ENCODE measurements at regions not wholly inside any gene's neighbourhood (a gene's known extent, or its start where the extent isn't known, plus 50 kb on each side); places are given as distances from the start of the nearest gene placed in this dataset.

GRCh38 chr2:71849111-71849510, 298.6 kb downstream of the CYP26B1 start:
- Histone ChIP-seq H3K36me3 (no peaks in the 10 kb centered on the region), H3K4me1 (peaks cover 0 to 37% (median 3%) of the 10 kb centered on the region in 4 donors), H3K27ac (no peak overlapping the region), H3K9me3 (no peaks in the 10 kb centered on the region), H3K4me3 (no peak overlapping the region), H3K27me3 (peaks cover 0 to 6% of the 10 kb centered on the region in 2 donors)
- no peak for DNase-seq (ENCODE audit: low spot score in 2 of 2)
- WGBS, 2 donors: 81 to 85% methylated on average over 6 of the region's 6 CpGs
- TF ChIP-seq POLR2A (IDR thresholded peaks at IDR 0.05) (no peak), CTCF (IDR thresholded peaks at IDR 0.05) (no peak), EP300 (IDR thresholded peaks at IDR 0.05) (no peak)

- H3K27ac ChIP-seq: no peak overlapping the region
- no peaks in the 10 kb centered on the region for H3K27me3 ChIP-seq
- no peaks in the 10 kb centered on the region for H3K36me3 ChIP-seq
- 70 to 76% methylated on average over 3 of the region's 3 CpGs for WGBS, 2 donors
- no peaks in the 10 kb centered on the region for H3K9me3 ChIP-seq
- no peak for DNase-seq (ENCODE audit: low spot score in 2 of 2)
- H3K4me3 ChIP-seq: no peak overlapping the region
- H3K4me1 ChIP-seq: peaks cover 0 to 24% (median 0%) of the 10 kb centered on the region in 4 donors
- TF ChIP-seq CTCF (IDR thresholded peaks at IDR 0.05) (no peak), POLR2A (IDR thresholded peaks at IDR 0.05) (no peak), EP300 (IDR thresholded peaks at IDR 0.05) (no peak)
Observed at GRCh38 chr2:71846669-71847291, 300.9 kb downstream of the CYP26B1 start.

- peaks cover 0 to 17% (median 0%) of the 10 kb centered on the region in 4 donors for H3K4me1 ChIP-seq
- H3K36me3 ChIP-seq: no peaks in the 10 kb centered on the region
- no peak overlapping the region for H3K4me3 ChIP-seq
- no peaks in the 10 kb centered on the region for H3K27me3 ChIP-seq
- TF ChIP-seq EP300 (IDR thresholded peaks at IDR 0.05): no peak
- no peak for TF ChIP-seq POLR2A (IDR thresholded peaks at IDR 0.05)
- TF ChIP-seq CTCF (IDR thresholded peaks at IDR 0.05): no peak
- no peak for DNase-seq (ENCODE audit: low spot score in 2 of 2)
- H3K27ac ChIP-seq: no peak overlapping the region
- 74 to 80% methylated on average over 2 of the region's 2 CpGs for WGBS, 2 donors
- H3K9me3 ChIP-seq: no peaks in the 10 kb centered on the region
Observed at GRCh38 chr2:71846072-71846471, 301.6 kb downstream of the CYP26B1 start.

GRCh38 chr2:71844967-71845366, 302.7 kb downstream of the CYP26B1 start:
- H3K27ac ChIP-seq: no peak overlapping the region
- H3K4me1 ChIP-seq: peaks cover 0 to 6% (median 0%) of the 10 kb centered on the region in 4 donors
- 95 to 96% methylated on average over 4 of the region's 4 CpGs for WGBS, 2 donors
- DNase-seq (ENCODE audit: low spot score in 2 of 2): no peak
- H3K9me3 ChIP-seq: no peaks in the 10 kb centered on the region
- no peak overlapping the region for H3K4me3 ChIP-seq
- H3K27me3 ChIP-seq: no peaks in the 10 kb centered on the region
- H3K36me3 ChIP-seq: no peaks in the 10 kb centered on the region
- no peak for TF ChIP-seq EP300 (IDR thresholded peaks at IDR 0.05)
- no peak for TF ChIP-seq POLR2A (IDR thresholded peaks at IDR 0.05)
- no peak for TF ChIP-seq CTCF (IDR thresholded peaks at IDR 0.05)

GRCh38 chr2:71843391-71843850, 304.2 kb downstream of the CYP26B1 start:
- 57 to 67% methylated on average over 3 of the region's 3 CpGs for WGBS, 2 donors
- TF ChIP-seq EP300 (IDR thresholded peaks at IDR 0.05) (no peak), POLR2A (IDR thresholded peaks at IDR 0.05) (no peak), CTCF (IDR thresholded peaks at IDR 0.05) (no peak)
- Histone ChIP-seq H3K36me3 (no peaks in the 10 kb centered on the region), H3K4me1 (no peaks in the 10 kb centered on the region), H3K27me3 (no peaks in the 10 kb centered on the region), H3K4me3 (no peak overlapping the region), H3K9me3 (no peaks in the 10 kb centered on the region), H3K27ac (no peak overlapping the region)
- no peak for DNase-seq (ENCODE audit: low spot score in 2 of 2)

Data from tibial nerve (tissue), 4 donors.